NCI-H748 (cell line): ENCODE measurements at regions not wholly inside any gene's neighbourhood (a gene's known extent, or its start where the extent isn't known, plus 50 kb on each side); places are given as distances from the start of the nearest gene placed in this dataset.
"Not testable (repeated sequence)": the region's sequence is repeated elsewhere in the genome, so short reads cannot be mapped to it uniquely, and the experiment has no call there.

ENCODE experiments used
- DNase-seq: peaks from one replicate; lab custom pipeline; 2025; ENCODE audit not compliant: unreplicated experiment; lab: John Stamatoyannopoulos, UW

DNA sequence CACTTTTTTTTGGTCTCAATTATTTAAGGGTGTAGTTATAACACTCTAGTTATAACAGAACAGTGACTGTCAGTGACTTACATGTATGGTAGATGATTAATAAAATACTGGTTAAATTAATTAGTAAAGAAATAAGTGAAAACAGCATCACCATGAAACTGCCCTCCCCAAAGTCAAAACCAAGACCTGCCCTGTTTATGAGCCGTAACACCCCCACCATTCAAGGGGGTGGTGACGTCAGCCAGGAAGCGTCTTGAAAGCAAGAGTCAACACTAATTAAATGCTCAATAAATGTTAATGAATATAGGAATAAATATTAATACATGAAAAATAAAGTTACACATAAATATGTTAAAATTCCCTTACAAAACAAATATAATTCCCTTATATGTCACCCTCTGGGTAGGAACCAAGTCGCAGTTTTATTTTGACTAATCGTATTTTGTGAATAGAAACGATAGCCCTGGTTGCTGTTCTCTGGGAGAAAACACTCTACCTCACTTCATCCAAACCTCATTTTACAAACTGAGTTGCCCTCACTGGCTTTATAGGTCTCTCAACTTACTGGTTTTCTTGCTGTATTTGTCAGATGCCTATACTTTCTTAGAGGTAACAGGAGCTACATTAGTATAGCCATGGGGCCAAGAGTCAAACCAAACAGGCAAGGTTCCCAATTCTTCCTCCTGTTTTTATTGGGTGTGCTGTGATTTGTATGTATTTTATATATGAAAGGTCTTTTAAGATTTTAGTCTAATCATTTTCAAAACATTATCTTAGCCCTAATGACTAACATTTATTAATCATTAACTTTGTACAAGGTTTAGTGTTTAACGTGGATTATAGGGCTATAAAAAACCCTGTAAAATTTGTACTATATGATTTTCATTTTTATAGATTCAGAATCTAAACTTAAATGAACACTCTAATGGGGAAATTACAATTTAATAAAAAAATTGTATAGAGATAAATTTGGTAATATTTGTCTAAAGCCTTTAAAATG, 227.9 kb upstream of the IRAK1BP1 start:
- no peak for DNase-seq

DNA sequence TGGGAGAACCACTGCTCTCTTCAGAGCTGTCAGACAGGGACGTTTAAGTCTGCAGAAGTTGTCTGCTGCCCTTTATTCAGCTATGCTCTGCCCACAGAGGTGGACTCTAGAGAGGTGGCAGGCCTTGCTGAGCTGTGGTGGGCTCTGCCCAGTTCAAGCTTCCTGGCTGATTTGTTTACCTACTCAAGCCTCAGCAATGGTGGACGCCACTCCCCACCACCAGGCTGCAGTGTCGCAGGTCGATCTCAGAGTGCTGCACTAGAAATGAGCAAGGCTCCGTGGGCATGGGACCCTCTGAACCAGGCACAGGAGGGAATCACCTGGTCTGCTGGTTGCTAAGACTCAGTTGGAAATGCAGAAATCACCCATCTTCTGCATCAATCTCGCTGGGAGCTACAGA, 223.4 kb upstream of the IRAK1BP1 start:
- not testable (repeated sequence) for DNase-seq

- DNase-seq = not testable (repeated sequence)
Measured at GRCh38 chr6:78646542-78647415, 220.6 kb upstream of the IRAK1BP1 start.

DNA sequence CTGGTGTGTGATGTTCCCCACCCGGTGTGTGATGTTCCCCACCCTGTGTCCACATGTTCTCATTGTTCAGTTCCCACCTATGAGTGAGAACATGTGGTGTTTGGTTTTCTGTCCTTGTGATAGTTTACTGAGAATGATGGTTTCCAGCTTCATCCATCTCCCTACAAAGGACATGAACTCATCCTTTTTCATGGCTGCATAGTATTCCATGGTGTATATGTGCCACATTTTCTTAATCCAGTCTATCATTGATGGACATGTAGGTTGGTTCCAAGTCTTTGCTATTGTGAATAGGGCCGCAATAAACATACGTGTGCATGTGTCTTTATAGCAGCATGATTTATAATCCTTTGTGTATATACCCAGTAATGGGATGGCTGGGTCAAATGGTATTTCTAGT, 201.5 kb upstream of the IRAK1BP1 start:
- not testable (repeated sequence) for DNase-seq

DNA sequence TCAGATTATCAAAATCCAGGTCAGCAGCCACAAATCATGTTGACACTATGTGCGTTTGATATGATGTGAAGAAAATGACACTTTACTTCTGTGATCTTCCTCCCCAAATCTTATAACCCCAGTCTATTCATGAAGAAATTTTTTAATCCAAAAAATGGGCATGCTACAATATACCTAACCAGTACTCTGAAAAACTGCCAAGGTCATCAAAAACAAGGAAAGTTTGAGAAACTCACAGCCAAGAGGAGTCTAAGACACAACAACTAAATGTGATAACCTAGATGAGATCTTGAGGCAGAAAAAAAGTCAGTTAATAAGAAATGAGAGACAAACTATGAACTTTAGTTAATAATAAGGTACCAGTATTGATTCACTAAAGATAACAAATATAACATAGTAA, 200.6 kb upstream of the IRAK1BP1 start:
- DNase-seq = no peak

- no peak for DNase-seq
Measured at GRCh38 chr6:78670156-78670555, 197.2 kb upstream of the IRAK1BP1 start.

- no peak for DNase-seq
Measured at GRCh38 chr6:78670802-78671201, 196.5 kb upstream of the IRAK1BP1 start.

- not testable (repeated sequence) for DNase-seq
Measured at GRCh38 chr6:78676069-78677007, 191.0 kb upstream of the IRAK1BP1 start.

- no peak for DNase-seq
Measured at GRCh38 chr6:78688668-78689067, 178.7 kb upstream of the IRAK1BP1 start.

DNA sequence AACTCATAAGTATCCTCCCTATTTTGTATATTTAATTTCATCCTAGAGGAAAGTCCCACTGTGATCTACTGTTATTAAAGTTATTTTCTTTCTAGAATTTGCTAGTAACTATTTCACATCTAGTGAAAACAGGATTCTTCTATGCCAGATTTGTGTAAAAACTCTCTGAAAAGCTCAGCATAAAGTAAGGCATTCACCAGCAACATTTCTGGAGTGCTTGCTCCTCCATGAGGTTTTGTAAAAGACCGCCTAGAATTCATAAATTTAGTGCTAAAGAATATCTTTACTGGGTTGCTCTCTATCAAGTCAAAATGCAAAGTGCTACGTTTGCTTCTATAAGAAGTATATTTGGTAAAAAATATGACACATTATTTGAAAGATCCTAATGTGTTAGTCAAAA, 173.5 kb upstream of the IRAK1BP1 start:
- DNase-seq = no peak

- DNase-seq = not testable (repeated sequence)
Measured at GRCh38 chr6:78694628-78695027, 172.7 kb upstream of the IRAK1BP1 start.

DNA sequence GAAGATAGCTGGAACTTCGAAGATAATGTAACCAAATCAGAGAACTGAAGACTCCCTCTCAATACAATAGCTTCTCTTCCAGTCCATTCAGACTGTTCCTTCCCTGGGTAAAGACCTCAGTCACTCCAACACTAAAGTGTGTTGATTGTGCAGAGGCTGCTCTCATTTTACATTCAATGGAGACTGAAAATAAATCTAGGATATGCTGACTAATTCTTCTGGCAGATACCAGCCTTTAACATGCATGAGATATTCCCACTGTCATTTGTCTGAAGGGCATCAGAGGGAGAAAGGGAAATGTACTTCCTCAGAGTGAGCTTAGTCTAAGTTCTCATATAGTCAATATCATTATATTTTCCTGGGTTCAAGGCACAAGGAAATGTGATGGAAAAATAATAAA, 166.4 kb upstream of the IRAK1BP1 start:
- no peak for DNase-seq

- no peak for DNase-seq
Measured at GRCh38 chr6:78701407-78701806, 165.9 kb upstream of the IRAK1BP1 start.

- DNase-seq = no peak
Measured at GRCh38 chr6:78709021-78709420, 158.3 kb upstream of the IRAK1BP1 start.

- DNase-seq = no peak
Measured at GRCh38 chr6:78713564-78713963, 153.8 kb upstream of the IRAK1BP1 start.

GRCh38 chr6:78744144-78744543, 123.2 kb upstream of the IRAK1BP1 start:
- DNase-seq = no peak

DNA sequence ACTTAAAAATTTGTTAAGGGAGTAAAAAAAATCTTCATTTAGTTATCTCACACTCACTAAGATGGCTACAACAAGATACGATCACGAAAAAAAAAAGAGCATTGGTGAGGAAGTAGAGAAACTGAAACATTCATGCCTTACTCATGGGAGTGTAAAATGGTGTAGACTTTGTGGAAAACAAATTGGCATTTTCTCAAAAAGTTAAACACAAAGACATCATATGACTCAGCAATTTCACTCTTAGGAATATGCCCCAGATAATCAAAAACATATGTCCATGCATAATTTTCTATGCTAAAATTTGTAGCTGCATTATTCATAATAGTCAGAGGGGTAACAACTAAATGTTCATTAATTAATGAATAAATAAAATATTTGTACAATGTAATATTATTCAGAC, 120.9 kb upstream of the IRAK1BP1 start:
- DNase-seq = no peak

DNA sequence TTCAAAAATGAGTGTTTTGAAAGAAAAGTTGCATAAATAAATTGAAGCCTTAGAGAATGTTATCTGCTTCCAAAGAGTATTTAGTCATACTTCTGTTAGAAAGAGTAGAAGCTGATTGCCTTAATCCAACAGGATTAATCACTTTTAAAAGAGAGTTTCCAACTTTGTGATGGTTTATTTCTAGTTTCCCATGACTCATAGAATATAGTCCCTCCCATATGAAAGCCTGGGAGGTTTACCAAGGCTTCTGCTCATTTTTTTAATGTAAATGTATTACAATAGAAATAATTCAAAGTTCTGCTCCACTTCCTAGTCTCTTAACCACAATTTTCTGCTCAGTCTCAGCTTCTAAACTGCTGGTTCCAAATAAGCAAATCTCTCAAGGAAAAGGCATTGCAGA, 118.0 kb upstream of the IRAK1BP1 start:
- no peak for DNase-seq

DNA sequence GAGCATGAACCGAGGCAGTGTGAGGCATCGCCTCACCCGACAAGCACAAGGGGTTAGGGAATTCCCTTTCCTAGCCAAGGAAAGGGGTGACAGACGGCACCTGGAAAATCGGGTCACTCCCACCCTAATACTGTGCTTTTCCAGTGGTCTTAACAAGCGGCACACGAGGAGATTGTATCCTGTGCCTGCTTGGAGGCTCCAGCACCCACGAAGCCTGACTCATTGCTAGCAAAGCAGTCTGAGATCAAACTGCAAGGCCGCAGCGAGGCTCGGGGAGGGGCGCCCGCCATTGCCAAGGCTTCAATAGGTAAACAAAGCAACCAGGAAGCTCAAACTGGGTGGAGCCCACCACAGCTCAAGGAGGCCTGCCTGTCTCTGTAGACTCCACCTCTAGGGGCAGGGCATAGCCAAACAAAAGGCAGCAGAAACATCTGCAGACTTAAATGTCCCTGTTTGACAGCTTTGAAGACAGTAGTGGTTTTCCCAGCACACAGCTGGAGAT, 109.0 kb upstream of the IRAK1BP1 start:
- not testable (repeated sequence) for DNase-seq

DNA sequence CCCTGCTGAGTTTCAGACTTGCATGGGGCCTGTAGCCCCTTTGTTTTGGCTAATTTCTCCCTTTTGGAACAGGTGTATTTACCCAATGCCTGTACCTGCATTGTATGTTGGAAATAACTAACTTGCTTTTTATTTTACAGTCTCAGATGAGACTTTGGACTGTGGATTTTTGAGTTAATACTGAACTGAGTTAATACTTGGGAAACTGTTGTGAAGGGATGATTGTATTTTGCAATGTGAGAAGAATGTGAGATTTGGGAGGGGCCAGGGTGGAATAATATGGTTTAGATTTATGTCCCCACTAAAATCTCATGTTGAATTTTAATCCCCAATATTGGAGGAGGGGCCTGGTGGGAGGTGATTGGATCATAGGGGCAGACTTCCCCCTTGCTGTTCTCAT, 99.1 kb upstream of the IRAK1BP1 start:
- DNase-seq = no peak
